Lung microvascular endothelial cell (primary cell): ENCODE measurements at regions not wholly inside any gene's neighbourhood (a gene's known extent, or its start where the extent isn't known, plus 50 kb on each side); places are given as distances from the start of the nearest gene placed in this dataset.

Source experiments
- DNase-seq, 2 donors: peaks; one replicate each; pipeline versions ENCODE4 v3.0.0 to v3.0.0-alpha.2; 2010; ENCODE audit warnings: low read depth in 2 of 2

- no peak for DNase-seq
Observed at GRCh38 chr10:131560166-131560565, 248.6 kb upstream of the TCERG1L start.

DNA sequence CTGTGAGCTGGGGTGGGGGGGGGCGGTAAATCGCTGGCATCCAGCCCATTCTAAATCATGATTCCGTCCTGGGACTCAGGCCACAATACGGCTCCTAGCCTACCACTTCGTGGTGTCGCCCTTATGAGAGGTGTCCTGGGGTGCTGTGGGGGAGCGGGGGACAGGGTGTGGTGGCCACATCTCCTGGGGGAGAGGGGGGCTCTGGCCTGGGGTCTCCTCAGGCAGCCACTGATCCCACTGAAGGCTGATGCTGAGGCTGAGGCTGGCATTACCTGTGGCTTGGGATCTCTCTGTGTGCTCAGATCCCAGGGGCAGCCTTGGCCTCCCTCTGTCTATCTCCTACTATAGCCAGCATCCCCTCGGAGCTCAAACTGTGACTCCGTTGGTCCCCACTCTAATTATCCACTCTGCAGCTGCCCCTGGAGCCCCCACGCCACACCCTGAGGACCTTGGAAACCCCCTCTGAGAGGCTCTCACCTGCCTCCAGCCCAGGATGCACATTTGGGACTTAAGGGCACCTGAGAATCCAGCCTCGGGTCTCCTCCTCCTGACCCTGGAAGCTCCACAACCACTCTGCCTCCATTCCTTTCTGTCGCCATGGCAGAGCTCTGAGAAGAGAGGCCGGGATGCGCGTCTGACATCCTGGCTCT, 249.3 kb upstream of the TCERG1L start:
- DNase-seq: no peak

DNA sequence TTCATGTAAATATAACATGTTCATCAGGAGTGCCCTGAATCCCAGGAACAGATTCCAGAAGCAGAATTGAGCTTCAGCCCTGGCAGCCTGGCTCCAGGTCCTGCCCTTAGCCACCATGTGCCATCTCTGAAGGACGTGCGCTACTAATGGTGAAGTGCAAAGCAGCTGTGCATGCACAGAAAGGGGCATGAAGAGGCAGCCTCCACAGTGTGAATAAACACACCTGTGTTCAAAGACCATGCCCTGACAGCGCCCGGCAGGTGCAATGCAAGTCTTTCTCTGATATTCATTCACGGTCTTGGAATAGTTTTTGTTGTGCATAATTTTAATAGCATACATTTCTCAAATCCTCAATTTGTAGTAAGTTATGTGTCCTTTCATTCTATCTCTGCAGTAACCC, 250.4 kb upstream of the TCERG1L start:
- DNase-seq: no peak

GRCh38 chr10:131563411-131563810, 251.9 kb upstream of the TCERG1L start:
- no peak for DNase-seq

GRCh38 chr10:131567279-131568162, 256.0 kb upstream of the TCERG1L start:
- no peak for DNase-seq

- DNase-seq: no peak
Observed at GRCh38 chr10:131568866-131569265, 257.3 kb upstream of the TCERG1L start.

- DNase-seq: no peak
Observed at GRCh38 chr10:131569851-131570715, 258.6 kb upstream of the TCERG1L start.

DNA sequence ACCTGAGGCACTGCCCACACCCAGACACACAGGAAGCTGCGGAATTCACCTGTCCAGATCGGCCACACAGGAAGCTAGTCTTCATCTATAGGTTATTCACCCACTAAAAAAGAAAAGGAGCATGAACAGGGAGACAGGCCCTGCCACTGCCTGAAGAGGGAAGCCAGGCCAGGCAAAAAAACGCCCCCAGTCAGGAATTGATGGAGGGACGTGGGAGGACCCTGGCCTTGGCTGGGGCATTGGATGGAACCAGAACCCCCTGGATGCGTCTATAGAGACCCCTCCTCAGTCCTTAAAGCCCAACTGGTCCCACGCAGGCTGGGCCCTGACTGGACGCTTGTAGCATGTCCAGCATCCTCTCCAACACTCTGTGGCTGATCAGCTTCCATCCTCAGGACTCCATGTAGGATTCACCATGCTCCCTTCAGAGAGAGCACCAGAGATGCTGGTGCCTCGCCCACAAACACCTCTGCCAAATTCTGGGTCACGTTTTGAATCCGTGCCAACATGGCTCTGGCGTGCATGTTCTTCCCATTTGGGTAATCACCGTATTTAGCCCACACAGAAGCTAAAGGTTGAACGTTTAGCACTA, 259.3 kb upstream of the TCERG1L start:
- no peak for DNase-seq

- no peak for DNase-seq
Observed at GRCh38 chr10:131571346-131571745, 259.8 kb upstream of the TCERG1L start.

GRCh38 chr10:131571865-131572264, 260.3 kb upstream of the TCERG1L start:
- DNase-seq: no peak

DNA sequence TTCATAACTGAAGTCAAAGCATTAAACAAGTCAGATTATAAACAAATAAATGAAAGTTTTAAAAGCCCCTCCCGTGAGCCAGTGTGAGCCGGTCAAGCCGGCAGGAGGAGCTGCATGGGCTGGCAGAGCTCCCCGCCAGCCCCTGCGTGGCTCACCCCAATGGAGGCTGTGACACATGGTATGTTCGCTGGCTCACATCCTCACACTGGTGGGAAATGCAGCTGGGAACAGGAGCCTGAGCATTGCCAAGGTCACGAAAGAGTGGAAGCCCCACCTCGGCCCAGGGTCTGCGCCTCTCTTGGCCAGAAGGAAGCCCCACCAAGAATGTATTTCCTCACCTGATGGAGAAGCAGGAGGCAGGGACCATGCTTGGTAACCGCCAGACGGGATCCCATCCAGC, 261.7 kb upstream of the TCERG1L start:
- no peak for DNase-seq

DNA sequence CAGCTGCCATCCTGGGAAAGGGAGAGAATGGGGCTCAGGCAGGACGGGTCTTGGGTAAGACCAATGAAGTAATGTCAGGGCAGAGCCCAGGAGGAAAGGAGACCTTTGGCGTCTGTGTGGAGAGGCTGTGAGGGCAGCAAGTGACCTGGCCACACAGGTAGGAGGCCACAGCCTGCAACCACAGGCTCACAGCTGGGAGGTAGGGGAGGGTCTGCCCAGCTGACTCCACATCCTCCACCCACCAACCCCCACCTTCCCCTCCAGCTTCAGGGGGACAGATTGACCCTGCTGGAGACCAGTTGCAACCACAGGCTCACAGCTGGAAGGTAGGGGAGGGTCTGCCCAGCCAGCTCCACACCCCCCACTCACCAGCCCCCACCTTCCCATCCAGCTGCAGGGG, 262.2 kb upstream of the TCERG1L start:
- no peak for DNase-seq

GRCh38 chr10:131574363-131574706, 262.8 kb upstream of the TCERG1L start:
- no peak for DNase-seq

- no peak for DNase-seq
Observed at GRCh38 chr10:131574707-131575430, 263.3 kb upstream of the TCERG1L start.

DNA sequence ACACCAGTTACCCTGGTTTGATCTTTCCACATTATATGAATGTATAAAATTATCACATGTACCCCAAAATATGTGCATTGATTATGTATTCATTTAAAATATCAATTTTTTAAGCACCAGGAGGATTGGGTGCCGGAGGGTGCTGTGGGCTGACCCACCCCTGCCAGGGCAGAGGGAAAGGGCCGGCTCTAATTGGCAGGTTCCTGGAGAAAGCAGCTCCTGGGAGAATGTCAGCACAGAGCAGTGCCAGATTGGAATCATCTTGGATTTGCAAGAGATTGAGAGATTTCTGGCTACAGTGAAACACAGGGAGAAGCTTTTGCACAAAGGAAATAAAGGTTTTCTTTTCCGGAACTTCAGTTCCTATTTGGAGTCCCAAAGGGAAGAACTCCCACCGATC, 264.4 kb upstream of the TCERG1L start:
- no peak for DNase-seq

- no peak for DNase-seq
Observed at GRCh38 chr10:131576341-131577177, 265.0 kb upstream of the TCERG1L start.

GRCh38 chr10:131577178-131577555, 265.6 kb upstream of the TCERG1L start:
- no peak for DNase-seq

DNA sequence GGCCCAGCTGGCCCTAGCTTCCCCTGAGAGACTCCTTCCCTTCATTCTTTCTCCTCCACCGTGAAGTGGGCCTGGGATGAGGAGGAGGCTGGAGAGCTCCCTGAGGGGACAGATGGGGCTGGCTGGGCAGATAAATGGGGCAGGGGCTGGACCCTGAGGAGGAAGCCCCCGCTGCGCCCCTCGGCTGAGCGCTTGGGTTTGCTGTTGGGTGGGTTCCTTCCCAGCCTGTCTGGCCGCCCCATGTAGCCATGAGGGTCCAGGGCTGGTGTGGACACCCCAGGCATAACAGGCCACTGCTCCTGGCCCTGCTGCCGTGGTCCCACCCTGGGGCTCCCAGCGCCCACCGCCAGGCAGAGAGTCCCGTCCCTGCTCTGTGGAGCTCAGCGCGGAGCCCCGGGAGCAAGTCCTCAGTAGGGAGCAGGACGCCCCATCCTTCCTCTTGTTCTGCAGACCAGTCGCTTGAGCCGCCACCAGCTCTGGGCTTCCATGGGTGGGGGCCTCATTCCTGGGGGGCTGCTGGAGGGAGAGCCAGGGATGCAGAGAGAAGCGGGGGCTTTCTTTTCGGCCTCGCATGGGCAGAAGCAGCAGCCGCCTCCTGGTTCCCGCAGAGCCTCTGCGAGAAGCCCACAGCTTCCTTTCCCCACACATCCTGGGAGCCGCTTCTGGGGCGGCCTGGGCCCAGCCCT, 266.4 kb upstream of the TCERG1L start:
- DNase-seq: no peak

GRCh38 chr10:131578472-131578970, 267.0 kb upstream of the TCERG1L start:
- no peak for DNase-seq
